Epidermal melanocyte (primary cell): ENCODE measurements at regions not wholly inside any gene's neighbourhood (a gene's known extent, or its start where the extent isn't known, plus 50 kb on each side); places are given as distances from the start of the nearest gene placed in this dataset.

Source experiments
- DNase-seq: peaks from one replicate; pipeline ENCODE4 v3.0.0; 2011; ENCODE audit warnings: low spot score; ENCODE audit not compliant: insufficient read length

DNA sequence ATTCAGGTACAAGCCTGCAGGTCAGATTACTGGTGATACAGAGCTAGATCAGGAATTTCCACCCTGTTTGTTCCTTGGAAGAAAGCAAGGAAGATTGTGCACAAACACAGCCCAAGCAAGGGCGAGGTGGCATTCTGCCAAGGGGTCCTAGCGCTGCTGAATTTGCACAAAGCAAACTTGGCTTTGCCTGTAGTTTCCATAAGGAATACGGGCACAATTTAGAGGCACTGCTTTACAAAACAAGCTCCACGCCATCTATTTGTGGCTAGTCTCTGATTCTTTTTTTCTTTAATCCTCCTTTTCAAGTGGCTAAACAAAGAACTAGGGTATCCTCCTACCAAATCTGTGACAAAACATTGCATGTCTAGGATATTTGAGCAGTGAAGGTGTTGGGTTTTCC lies 195.5 kb upstream of the ACVR2A start:
- DNase-seq: no peak

DNA sequence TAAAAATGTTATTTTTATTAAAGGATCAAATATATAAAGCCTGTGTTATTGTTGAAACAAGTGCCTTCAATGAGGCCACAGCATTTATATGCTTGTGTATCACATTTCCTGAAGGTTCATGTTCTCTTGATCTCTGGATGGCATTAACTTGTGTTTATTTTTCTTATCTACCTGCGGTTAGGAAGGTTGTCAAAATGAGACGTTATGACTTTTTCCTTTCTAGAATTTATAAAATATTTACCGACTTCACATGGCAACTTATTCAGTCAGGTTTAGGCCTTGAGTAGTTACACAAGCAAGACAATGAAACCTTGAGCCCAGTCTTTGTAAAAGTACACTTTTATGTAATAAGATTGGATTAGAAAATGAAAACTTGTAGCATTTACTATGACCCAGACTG lies 196.4 kb upstream of the ACVR2A start:
- no peak for DNase-seq

DNA sequence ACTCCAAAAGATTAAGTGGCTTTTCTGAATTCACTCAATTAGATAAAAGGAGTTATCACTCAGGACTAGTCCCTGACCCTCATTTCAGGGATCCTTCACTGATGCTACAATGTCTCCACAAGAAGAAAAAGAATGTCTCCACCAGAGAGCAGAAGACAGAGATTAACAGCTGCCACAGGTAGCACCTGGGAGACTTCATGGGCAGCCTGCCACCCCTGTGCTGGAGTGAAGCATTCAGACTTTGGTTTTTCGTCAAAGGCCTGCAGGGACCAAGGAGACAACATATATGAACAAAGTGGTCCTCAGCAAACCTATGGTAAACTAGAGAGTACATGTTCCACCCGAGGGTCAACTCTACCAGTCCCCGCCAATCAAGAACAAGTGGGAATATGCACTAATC lies 197.0 kb upstream of the ACVR2A start:
- DNase-seq: no peak

DNA sequence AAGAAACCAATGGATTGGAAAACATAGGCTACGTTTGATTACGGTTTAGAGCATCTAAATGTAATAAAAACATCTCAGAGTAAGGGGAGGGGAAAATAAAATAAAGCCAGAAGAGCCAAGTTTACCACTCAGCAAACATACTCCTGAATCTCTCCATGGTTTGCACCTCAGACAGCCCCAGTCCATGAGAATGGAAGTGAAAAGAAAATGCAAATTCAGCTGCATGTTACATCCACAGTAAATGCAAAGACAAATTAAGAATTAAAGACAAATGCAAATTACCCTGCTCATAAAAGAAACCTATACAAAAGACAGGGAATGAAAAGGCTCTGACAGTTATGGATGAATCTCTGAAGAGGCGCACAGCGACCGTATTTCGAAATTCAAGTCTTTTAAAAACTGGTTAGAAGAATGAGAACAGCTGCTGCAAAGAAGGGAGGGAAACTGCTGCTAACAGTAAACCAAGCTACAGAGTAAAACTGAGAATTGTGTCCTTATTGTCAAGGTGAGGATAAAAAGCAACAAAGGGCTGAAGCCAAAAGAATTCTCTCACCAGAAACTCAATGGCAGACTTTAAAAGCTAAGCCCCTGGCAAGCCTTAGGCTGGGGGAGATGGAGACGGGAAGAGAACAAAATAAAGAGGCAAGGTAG lies 197.9 kb upstream of the ACVR2A start:
- no peak for DNase-seq

DNA sequence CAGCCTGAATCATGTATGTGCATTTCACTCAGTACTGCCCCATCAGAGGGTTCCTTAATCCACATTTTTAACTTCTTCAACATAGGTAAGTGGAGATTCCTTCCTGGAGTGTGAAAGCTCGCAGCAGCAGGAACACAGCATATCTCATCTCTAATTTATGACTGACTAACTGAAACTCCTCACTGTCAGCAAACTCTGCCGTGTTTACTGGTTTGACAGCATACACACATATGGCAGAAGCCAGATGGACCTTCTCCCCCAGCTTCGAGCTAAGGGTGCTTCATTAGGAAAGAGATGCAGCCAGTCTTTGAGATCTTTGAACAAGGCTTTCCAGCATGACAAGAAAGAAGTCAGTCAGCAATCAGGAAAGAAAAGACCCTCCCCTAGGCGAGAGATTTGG lies 200.3 kb upstream of the ACVR2A start:
- no peak for DNase-seq

DNA sequence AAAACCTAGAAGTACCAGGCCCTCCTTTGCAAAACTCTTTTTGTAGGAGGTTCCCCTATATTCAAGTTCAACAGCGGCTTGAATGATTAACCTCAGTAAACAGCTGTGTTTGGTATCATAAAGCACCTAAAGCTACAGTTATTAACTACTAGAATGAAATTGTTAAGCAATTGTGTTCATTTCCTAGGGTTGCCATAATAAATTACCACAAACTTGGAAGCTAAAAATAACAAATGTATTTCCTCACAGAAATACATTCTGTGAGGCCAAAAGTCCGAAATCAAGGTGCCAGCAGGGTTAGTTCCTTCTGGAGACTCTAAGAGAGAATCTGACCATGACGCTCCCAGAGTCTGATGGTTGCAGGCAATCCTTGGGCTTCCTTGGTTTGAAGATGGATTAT lies 202.1 kb upstream of the ACVR2A start:
- no peak for DNase-seq

DNA sequence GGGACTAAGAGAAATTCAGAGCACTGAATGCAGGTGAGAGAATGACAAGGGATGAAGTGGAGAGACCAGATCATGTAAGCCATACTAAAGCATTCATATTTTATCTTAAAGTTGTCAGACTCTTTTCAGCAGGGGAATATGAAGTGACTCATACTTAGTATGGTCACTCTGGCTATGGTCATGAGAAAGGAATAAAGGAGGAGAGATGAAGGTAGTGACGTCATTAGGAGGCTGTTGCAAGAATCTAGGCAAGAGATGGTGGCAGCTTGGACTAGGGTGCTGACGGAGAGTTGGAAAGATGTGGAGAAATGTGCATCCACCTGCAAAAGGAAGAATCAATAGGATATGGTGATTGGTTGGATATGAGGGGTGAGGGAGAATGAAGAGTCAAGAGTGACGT lies 203.2 kb upstream of the ACVR2A start:
- DNase-seq: no peak

DNA sequence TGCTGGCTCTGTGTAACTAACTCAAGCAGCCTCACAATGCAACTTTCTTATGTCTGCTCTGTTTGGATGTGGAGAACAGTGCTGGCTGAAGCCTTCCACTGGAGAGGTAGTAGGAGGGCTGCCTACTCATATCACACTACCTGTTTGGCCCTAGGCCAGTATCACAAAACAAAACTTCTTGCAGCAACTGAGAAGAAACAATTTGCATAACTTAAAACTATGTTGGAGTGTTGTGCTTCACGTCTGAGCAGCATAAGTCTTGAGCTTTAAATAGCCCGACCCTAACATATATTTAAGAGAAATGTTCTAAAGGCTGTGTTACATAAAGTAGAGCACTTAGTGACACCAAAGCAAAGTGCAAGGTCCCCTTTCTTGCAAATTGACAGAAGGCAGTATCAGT lies 204.9 kb upstream of the ACVR2A start:
- DNase-seq: no peak

DNA sequence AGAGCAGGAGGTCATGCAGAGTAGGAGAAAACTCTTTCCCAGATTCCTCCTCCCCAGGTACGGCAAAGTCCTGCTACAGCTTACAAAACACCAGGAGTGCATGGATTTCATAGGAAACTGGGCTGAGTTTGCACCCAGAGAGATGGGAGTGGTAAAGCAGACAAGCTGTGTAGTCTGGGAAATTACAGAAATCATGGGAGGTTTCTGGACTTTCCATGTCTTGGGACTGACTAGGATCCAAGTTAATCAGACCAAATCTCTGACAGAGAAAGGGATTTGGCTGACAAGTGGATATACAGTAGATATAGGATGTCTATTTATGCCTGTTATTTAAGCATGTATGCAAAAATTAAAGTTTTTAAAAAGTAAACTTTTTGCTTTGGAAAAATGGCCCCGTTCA lies 205.4 kb upstream of the ACVR2A start:
- DNase-seq: no peak

DNA sequence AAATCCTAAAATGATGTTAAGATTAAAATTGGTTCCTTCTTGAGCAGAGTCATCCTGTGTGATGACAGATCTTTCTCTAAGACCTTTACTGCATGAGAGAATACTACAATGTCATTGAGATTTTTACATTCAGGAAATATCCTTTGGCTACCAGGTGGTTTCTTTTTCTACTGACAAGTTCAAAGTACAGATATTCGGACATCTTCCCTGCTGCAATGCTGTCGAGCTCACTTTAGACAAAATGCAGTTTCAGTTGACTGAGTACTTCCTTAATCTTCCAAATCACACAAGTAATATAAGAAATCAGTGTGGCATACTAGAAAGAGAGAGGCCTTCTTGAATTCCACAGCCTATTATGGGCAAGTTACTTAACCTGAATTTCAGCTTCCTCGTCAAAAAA lies 207.9 kb upstream of the ACVR2A start:
- no peak for DNase-seq

DNA sequence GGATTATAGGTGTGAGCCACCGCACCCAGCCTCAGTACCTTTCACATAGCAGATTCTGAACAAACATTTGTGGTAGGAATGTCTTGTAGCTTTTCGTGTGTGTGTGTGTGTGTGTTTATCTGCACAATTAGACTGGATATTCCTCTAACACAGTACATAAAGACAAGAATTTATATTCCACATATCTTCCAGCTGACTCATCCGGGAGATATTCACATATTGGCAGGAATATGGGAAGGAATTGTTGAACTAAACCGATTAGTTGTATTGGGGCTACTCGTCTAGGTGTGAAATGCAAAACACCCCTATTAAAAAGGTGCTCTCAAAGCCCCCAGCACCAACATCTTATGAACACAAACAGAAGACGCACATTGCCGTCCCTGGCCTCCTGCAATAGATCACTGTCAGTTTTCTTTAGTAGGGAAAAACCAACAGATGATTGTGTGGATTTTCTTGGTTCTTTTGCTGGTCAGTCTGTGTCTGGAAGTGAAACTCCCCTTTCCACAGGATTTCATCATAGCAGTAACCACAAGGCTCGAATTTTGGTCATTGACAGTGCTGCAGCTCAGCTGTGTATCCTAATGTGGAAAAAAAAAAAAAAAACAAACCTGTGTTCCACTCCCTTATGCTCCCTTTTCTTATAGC lies 208.5 kb upstream of the ACVR2A start:
- DNase-seq: no peak

DNA sequence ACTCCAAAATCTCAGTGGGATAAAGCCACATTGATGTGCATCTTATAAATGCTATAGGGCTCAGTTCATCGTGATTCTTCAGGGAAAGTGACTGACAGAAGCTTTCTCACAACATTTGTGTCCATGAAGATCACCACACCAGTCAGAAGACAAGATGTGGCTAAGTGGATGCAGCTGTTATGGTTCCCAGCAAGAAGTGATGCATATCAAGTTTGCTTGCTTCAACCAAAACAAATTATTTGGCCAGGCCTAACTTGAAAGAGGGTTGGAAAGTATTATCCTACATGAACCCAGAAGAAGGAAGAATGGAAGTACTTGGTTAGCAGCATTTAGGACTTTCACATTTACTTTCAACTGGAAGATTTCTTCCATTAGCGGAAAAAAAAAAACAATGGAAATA lies 210.0 kb upstream of the ACVR2A start:
- DNase-seq: no peak

DNA sequence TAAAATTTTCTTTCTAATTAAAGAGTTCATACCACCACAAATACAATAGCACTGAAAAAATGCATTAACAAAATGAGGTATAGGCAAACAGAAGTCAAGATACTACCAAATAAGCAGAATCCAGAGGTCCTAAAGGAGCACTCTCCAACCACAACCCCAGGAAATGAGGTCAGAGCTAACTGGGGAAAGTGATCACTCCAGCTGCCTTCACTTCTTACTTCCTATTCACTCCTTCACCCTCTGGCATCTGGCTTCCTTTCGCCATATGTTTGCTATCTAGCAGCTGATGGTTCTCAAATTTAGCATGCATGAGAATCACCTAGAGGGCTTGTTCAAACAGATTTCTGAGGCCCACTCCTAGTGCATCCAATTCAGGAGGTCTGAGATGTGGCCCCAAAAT lies 212.6 kb upstream of the ACVR2A start:
- DNase-seq: no peak

DNA sequence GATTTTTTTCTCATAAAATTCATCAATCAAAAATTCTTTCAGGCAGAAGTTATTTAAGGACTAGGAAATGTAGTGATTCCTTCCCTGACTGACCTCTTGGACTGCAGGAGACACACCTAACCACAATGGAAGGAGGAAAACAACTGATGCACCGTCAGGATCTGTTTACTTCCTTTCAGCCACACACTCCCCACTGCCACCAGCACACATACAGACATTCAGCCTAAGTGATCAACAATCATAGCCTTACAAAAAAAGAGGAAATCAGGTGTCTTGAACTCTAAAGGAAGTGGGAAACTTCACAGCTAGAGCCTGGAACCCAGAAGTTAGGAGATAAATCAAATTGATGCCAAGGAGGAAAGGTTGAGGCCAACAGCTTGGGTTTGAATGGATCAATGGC lies 213.5 kb upstream of the ACVR2A start:
- no peak for DNase-seq

DNA sequence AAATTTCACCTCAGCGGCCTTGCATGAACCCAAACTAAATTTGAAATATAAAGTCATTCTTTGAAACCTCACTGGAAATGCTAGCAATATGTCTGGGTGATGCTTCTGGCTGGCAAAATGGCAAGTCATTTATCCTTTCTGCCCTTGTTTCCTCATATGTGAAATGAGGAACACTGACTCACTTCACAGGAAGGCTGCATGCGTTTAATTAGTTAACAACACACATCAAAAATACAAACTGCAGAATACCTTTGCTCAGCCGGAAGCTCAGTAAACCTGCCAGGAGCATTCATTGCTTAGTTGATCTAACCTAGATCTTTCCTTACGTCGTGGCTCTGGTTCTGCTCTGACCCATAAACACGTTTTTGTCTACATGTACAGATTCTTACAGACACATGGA lies 214.2 kb upstream of the ACVR2A start:
- DNase-seq: no peak

DNA sequence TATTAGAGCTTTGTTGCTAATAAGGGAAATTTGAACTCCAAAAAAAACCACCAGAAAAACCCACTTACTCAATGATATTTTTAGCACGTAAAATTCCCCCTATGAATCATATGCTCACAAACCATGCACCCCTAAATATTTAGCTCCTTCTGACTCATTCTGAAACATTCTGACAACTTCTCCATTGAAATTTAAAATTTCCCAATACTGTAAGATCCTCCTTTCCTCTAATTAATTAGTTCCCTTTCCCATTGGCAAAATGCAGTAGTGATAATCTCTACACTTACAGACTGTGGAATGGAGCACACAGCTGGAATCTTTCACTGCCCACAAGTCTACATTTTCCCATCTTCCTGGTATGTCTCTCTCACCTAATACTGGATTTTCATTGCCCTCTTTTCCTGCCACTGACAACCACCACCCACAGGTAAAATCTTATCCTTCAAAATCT lies 215.8 kb upstream of the ACVR2A start:
- no peak for DNase-seq

DNA sequence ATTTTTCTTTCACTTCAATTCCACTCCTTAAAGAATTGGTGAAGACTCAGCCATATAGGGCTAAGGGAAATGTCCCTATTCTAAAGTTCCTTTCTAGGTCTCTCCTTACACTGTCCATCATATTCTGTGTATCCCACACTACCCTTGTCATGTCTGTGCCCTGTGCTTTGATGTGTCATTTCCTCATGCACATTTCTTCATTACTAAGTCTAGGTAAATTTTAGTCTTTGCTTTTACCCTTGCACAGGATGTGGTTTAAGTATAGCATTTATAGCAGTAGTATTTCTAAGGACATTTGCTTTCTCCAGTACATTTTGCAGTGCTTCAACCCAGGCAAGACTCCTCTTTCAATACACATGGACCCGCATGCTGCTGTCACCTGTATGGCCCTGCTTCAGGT lies 221.5 kb upstream of the ACVR2A start:
- no peak for DNase-seq

DNA sequence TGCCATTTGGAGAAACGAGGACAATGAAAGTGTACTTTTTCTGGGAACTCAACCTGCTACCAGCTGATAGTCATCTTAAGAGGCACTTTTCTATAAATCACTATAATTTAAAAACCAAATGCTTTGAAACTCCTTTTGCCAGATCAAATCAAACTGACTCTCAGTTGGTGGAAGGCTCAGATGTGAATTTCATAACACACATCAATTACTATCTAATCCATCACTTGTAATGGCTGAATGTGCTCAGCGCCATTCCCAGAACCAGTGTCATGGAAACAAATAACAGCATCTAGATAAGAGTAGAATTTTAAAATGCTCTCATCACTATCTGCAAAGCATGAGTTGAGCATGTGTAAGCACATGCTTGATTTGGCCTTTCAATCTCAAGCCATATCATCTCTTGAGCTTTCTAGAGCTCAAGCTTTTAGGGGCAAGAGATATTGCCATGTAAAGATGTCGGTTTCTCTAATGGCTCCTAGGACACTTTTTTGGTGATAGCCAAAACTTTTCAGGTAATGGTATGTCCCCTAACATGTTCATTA lies 223.1 kb upstream of the ACVR2A start:
- no peak for DNase-seq

DNA sequence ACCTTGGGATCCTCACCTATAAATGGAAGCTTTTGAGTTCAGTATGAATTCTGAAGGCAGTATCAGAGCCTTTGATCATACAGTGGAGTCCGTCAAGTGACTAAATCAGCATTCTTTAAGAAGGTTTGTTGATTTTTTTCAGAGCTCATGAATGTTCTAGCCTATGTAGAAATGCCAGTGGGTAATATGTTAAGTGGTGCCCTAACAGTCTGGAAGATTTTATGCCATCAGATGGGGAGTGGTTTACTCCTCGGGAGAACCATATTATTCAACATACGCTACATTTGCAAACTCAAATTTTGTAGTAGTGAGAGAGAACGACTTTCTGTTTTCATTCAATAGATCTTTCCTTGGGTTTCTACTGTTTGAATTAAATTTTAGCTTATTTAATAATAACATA lies 225.0 kb upstream of the ACVR2A start:
- no peak for DNase-seq

DNA sequence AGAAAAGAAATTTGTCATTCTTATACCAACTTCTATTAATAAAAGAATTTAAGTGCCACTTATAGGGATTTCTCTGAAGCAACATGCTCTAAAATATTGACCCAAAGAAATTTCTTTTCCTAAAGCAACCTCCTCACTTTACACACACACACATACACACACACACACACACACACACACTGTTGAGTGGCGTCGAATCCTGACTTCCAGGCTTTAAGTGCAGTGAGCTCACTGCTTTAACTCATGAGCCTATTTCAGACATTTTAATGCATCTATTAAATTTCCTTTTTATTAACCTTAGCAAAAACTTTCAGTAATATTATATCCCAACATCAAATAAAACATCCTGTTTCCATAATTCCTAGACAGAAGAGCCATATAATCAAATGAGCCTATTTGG lies 229.1 kb upstream of the ACVR2A start:
- DNase-seq: no peak

DNA sequence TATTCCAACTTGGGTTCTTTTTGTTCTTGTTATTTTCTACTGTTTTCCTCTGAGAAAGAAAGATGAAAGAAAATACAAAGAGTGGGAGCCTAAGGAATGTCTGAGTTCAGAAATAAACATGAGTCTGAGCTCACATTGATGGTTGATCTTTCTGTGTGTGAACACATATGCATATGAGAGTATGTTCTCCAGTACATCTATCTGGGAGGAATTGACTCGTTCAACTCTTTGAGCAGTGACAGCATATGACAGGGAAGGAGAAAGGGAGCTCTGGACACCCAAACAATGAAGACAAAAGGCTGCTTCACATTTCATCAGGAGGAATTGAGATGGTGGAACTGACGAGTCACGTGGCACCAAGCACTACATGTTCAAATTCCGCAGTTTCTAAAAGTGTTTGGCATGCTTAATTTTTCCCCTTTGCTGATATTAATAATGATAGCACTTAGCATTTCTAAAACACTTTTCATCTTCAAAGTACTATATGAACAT lies 229.8 kb upstream of the ACVR2A start:
- no peak for DNase-seq

DNA sequence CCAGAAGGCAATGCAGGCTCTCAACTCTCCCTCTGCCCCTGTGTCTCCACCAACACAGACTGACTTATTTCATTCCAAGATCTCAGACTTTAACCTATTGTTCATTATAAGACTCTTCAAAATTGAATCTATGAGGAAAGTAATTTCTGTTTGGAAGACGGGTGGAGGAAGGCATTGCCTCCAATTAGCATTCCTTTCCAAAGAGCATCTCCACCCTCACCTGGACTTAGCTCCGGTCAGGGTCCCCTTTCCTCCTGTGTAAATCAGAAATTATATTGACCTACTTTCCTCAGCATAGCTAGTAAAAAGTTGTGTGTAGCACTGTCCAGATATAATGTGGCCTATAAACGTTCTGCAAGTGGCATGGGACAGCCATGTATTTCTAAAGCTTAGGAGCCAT lies 230.4 kb upstream of the ACVR2A start:
- no peak for DNase-seq

DNA sequence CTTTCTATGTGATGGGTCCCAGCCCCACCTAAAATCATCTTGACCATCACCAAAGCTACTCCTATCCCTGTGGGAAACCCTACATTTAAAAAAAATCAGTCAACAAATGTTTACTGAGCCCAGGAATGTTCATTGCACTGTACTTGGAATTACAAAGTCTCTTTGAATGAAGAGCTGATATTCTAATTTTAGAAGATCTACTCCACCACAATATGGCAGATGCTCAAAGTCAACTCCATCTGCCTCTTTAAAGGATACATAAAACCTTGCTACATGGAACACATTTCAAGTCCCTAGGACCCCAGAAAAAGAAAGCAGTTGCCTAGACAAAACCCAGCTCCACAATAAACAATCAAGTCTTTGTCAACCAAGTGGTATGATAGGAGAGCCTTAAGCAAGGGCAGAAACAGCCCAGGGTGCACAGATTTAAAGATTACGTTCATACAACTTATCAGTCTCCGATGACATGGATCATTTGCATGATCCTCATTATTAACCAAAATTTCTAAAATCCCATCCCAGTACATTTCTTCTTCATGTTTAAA lies 234.3 kb upstream of the ACVR2A start:
- DNase-seq: no peak
